Lower leg skin (tissue), 4 donors: ENCODE measurements at regions not wholly inside any gene's neighbourhood (a gene's known extent, or its start where the extent isn't known, plus 50 kb on each side); places are given as distances from the start of the nearest gene placed in this dataset.
"Not testable (repeated sequence)": the region's sequence is repeated elsewhere in the genome, so short reads cannot be mapped to it uniquely, and the experiment has no call there.

ENCODE experiments used
- DNase-seq, 2 donors: peaks; one replicate each; pipeline ENCODE4 v3.0.0-alpha.2; 2019; ENCODE audit warnings: low spot score in 2 of 2
- H3K4me3 ChIP-seq: fragments of 200-600 bp; sonication (generic); 2 replicates; pipeline ENCODE4 v1.5.1; 2017; ENCODE audit warnings: mild to moderate bottlenecking, low read depth; ENCODE audit not compliant: poor library complexity, severe bottlenecking
- CTCF ChIP-seq, 3 donors: fragments of 450-650 bp; IDR thresholded peaks; one replicate each; pipeline ENCODE4 v1.5.1; 2016; ENCODE audit warnings: antibody characterized with exemption in 3 of 3, mild to moderate bottlenecking in 3 of 3, moderate library complexity in 2 of 3
- POLR2A ChIP-seq, 2 donors: fragments of 450-650 bp; IDR thresholded peaks; one replicate each; pipeline ENCODE4 v1.6.1; 2016 to 2017; ENCODE audit warnings: antibody characterized with exemption in 2 of 2, mild to moderate bottlenecking in 1 of 2, moderate library complexity in 1 of 2
- WGBS, 2 donors: methylation state at CpG; one replicate each; pipeline ENCODE4 v1.1.5; 2018; 5-methylcytosine and 5-hydroxymethylcytosine counted together
- intact Hi-C: fragments of 100-400 bp; cut with DNase I; formaldehyde crosslinking; loops from one replicate; pipeline ENCODE4 v1.15.0; 2023; ENCODE audit warnings: low total_unique reads

DNA sequence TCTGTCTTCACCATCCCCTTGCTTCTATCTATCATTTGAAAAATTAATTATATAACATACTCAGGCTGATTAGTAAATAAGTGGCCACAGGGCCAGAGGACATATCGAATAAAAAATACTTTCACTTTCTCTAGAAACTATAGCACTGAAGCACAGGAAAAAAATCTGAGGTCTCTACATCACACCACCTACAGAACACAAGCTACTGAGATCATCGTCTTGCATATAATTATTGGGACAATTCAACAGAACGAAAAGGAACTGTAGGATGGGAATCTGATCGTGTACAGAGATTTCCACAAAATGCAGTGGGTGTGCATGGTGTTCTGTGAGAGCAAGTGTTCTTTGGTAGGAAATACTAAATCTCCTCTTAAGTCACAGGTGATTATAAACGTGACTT is 289.6 kb upstream of the ERCC4 start:
- TF ChIP-seq CTCF (IDR thresholded peaks at IDR 0.05): no peak
- TF ChIP-seq POLR2A (IDR thresholded peaks at IDR 0.05): no peak
- no peak for DNase-seq
- 57 to 69% methylated on average over 4 to 5 of the region's 5 CpGs for WGBS, 2 donors
- intact Hi-C loops: no loop called here
- H3K4me3 ChIP-seq: no peak overlapping the region

- intact Hi-C loops: no loop called here
Observed at GRCh38 chr16:13631213-13631767, 288.7 kb upstream of the ERCC4 start.

GRCh38 chr16:13631916-13632315 is 288.0 kb upstream of the ERCC4 start:
- no peak for DNase-seq
- intact Hi-C loops: no loop called here
- H3K4me3 ChIP-seq: no peak overlapping the region
- 61 to 71% methylated on average over 4 of the region's 4 CpGs for WGBS, 2 donors
- no peak for TF ChIP-seq CTCF (IDR thresholded peaks at IDR 0.05)
- TF ChIP-seq POLR2A (IDR thresholded peaks at IDR 0.05): no peak

More at GRCh38 chr16:13631213-13631767, 288.7 kb upstream of the ERCC4 start:
- no peak for DNase-seq
- WGBS, 2 donors: 59 to 63% methylated on average over 2 of the region's 2 CpGs
- TF ChIP-seq POLR2A (IDR thresholded peaks at IDR 0.05): no peak
- no peak for TF ChIP-seq CTCF (IDR thresholded peaks at IDR 0.05)
- H3K4me3 ChIP-seq: no peak overlapping the region

GRCh38 chr16:13632504-13632903 is 287.4 kb upstream of the ERCC4 start:
- DNase-seq: not testable (repeated sequence)
- 78 to 84% methylated on average over 6 of the region's 6 CpGs for WGBS, 2 donors

DNA sequence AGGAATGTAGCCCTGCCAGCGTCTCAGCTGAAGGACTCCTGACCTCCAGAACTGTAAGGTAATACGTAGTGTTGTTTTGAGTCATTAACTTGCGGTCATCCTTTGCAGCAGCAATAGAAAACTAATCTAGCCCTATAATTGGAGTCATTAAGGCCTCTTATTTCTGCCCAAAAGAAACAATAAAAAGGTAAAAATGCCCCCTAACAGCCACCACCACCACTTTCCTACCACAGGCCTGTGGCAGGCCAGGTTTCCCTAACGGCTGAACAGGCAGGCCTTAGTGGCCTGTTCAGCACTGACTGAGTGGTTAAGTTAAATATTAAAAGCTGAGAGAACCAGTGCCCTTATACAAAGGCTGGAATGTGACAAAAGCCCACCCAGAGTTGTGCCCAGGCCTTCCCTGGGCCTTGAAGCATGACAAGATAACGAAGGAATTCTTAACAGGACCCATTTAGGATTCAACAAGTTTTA is 286.5 kb upstream of the ERCC4 start:
- H3K4me3 ChIP-seq: no peak overlapping the region
- DNase-seq: no peak
- intact Hi-C loops: no loop called here
- TF ChIP-seq POLR2A (IDR thresholded peaks at IDR 0.05) (no peak), CTCF (IDR thresholded peaks at IDR 0.05) (no peak)
- WGBS, 2 donors: 57 to 62% methylated on average over 5 of the region's 5 CpGs

More at GRCh38 chr16:13632504-13632903, 287.4 kb upstream of the ERCC4 start:
- intact Hi-C loops, H3K4me3 ChIP-seq: not testable (repeated sequence)

- 88 to 90% methylated on average over 1 of the region's 1 CpG for WGBS, 2 donors
- intact Hi-C loops: no loop called here
- H3K4me3 ChIP-seq: no peak overlapping the region
- no peak for TF ChIP-seq CTCF (IDR thresholded peaks at IDR 0.05)
- TF ChIP-seq POLR2A (IDR thresholded peaks at IDR 0.05): no peak
- DNase-seq: no peak
Observed at GRCh38 chr16:13634253-13634652, 285.7 kb upstream of the ERCC4 start.
